Spinal cord (tissue), 9 donors: ENCODE measurements at regions not wholly inside any gene's neighbourhood (a gene's known extent, or its start where the extent isn't known, plus 50 kb on each side); places are given as distances from the start of the nearest gene placed in this dataset.

Experiments used
- DNase-seq, 6 donors: peaks; one replicate each; pipeline versions ENCODE4 v3.0.0 to v3.0.0-alpha.2; 2013 to 2015; ENCODE audit warnings: low spot score in 6 of 6, low read depth in 4 of 6
- H3K27ac ChIP-seq: one replicate; pipeline ENCODE4 v1.5.1; 2013; ENCODE audit warnings: low read depth, low read length, control low read depth
- H3K27me3 ChIP-seq: one replicate; pipeline ENCODE4 v1.6.1; 2013; ENCODE audit warnings: low read length; ENCODE audit not compliant: control insufficient read depth, insufficient read depth
- H3K36me3 ChIP-seq: one replicate; pipeline ENCODE4 v1.6.1; 2013; ENCODE audit warnings: low read length; ENCODE audit not compliant: control insufficient read depth, insufficient read depth
- H3K4me1 ChIP-seq: one replicate; pipeline ENCODE4 v1.6.1; 2013; ENCODE audit warnings: low read length; ENCODE audit not compliant: control insufficient read depth, insufficient read depth
- H3K4me3 ChIP-seq: one replicate; pipeline ENCODE4 v1.5.1; 2013; ENCODE audit warnings: low read depth, low read length, control low read depth
- H3K9me3 ChIP-seq: one replicate; pipeline ENCODE4 v1.6.1; 2013; ENCODE audit warnings: low read length; ENCODE audit not compliant: control insufficient read depth, insufficient read depth
- WGBS: methylation state at CpG from one replicate; pipeline ENCODE4 v1.1.5; 2013; ENCODE audit warnings: missing lambda C conversion rate; ENCODE audit not compliant: insufficient coverage; 5-methylcytosine and 5-hydroxymethylcytosine counted together
- donor health status: healthy.

DNA sequence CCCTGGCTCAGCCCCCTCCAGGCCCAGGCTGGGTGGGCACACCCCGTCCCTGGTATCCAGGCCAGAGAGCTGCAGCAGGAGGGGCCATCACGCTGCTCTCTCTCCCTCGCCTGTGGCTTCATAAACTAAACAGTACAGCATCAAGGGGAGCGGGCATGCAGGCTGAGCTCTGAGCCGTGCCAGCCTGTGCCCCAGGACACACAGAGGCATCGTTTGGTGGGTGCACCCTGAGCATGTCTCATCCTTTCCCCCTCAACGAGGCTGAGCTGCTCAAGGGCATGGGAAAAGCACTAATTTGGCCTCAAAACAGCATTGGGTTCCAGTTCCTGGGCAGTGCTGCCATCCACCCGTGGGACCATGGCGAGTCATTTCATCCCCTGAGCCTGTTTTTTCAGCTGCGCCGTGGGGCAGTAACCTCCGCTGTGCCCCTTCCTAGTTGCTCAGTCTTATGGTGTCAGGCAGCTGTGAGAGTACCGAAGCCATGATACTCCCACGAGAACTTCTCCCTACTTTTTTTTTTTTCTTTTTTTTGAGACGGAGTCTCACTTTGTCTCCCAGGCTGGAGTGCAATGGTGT is 79.6 kb downstream of the CPN2 start:
- 40% methylated on average over 12 of the region's 15 CpGs for WGBS
- DNase-seq: no peak
- Histone ChIP-seq H3K36me3 (no peaks in the 10 kb centered on the region), H3K27ac (peak overlapping the region; percentile 79), H3K4me3 (no peak overlapping the region), H3K4me1 (peaks cover 51% of the 10 kb centered on the region), H3K27me3 (no peaks in the 10 kb centered on the region), H3K9me3 (no peaks in the 10 kb centered on the region)

- H3K4me3 ChIP-seq: no peak overlapping the region
- H3K27me3 ChIP-seq: no peaks in the 10 kb centered on the region
- DNase-seq: no peak
- peaks cover 57% of the 10 kb centered on the region for H3K4me1 ChIP-seq
- H3K27ac ChIP-seq: peak overlapping the region; percentile 58
- no peaks in the 10 kb centered on the region for H3K36me3 ChIP-seq
- no peaks in the 10 kb centered on the region for H3K9me3 ChIP-seq
- 100% methylated on average over 6 of the region's 11 CpGs for WGBS
Measured at GRCh38 chr3:194272221-194272620, 78.9 kb downstream of the CPN2 start.

GRCh38 chr3:194272861-194273742 is 78.0 kb downstream of the CPN2 start:
- peaks cover 66% of the 10 kb centered on the region for H3K4me1 ChIP-seq
- H3K4me3 ChIP-seq: no peak overlapping the region
- H3K36me3 ChIP-seq: no peaks in the 10 kb centered on the region
- H3K27me3 ChIP-seq: no peaks in the 10 kb centered on the region
- DNase-seq: no peak
- no peaks in the 10 kb centered on the region for H3K9me3 ChIP-seq
- H3K27ac ChIP-seq: peak overlapping the region; percentile 58
- 81% methylated on average over 24 of the region's 32 CpGs for WGBS

- H3K9me3 ChIP-seq: no peaks in the 10 kb centered on the region
- no peak overlapping the region for H3K27ac ChIP-seq
- no peaks in the 10 kb centered on the region for H3K36me3 ChIP-seq
- no peak for DNase-seq
- H3K4me3 ChIP-seq: no peak overlapping the region
- WGBS: 89% methylated on average over 4 of the region's 7 CpGs
- H3K4me1 ChIP-seq: peaks cover 73% of the 10 kb centered on the region
- H3K27me3 ChIP-seq: no peaks in the 10 kb centered on the region
Measured at GRCh38 chr3:194273743-194274310, 77.3 kb downstream of the CPN2 start.

- Histone ChIP-seq H3K27ac (no peak overlapping the region), H3K27me3 (no peaks in the 10 kb centered on the region), H3K9me3 (no peaks in the 10 kb centered on the region), H3K4me3 (no peak overlapping the region), H3K4me1 (peaks cover 76% of the 10 kb centered on the region), H3K36me3 (no peaks in the 10 kb centered on the region)
- WGBS: 66% methylated on average over 2 of the region's 4 CpGs
- peak in 1 of 6 donors; percentile 50 for DNase-seq
Measured at GRCh38 chr3:194274424-194275085, 76.6 kb downstream of the CPN2 start.

GRCh38 chr3:194275291-194275690 is 75.8 kb downstream of the CPN2 start:
- no peak for DNase-seq
- H3K27ac ChIP-seq: no peak overlapping the region
- H3K4me1 ChIP-seq: peaks cover 69% of the 10 kb centered on the region

GRCh38 chr3:194275721-194276120 is 75.4 kb downstream of the CPN2 start:
- Histone ChIP-seq H3K27me3 (no peaks in the 10 kb centered on the region), H3K4me3 (no peak overlapping the region), H3K9me3 (no peaks in the 10 kb centered on the region), H3K4me1 (peaks cover 65% of the 10 kb centered on the region), H3K27ac (no peak overlapping the region), H3K36me3 (no peaks in the 10 kb centered on the region)
- WGBS: 56% methylated on average over 4 of the region's 8 CpGs
- no peak for DNase-seq

More at GRCh38 chr3:194275291-194275690, 75.8 kb downstream of the CPN2 start:
- Histone ChIP-seq H3K4me3 (no peak overlapping the region), H3K9me3 (no peaks in the 10 kb centered on the region), H3K36me3 (no peaks in the 10 kb centered on the region), H3K27me3 (no peaks in the 10 kb centered on the region)
- 62% methylated on average over 6 of the region's 8 CpGs for WGBS

- Histone ChIP-seq H3K27ac (peak overlapping the region; percentile 4), H3K9me3 (no peaks in the 10 kb centered on the region), H3K4me3 (no peak overlapping the region), H3K27me3 (no peaks in the 10 kb centered on the region), H3K4me1 (peaks cover 54% of the 10 kb centered on the region), H3K36me3 (no peaks in the 10 kb centered on the region)
- no peak for DNase-seq
- WGBS: 30% methylated on average over 4 of the region's 4 CpGs
Measured at GRCh38 chr3:194276768-194277103, 74.4 kb downstream of the CPN2 start.

- Histone ChIP-seq H3K27ac (peak overlapping the region; percentile 87), H3K4me1 (peaks cover 51% of the 10 kb centered on the region), H3K27me3 (peaks cover 3% of the 10 kb centered on the region), H3K4me3 (no peak overlapping the region), H3K36me3 (no peaks in the 10 kb centered on the region), H3K9me3 (no peaks in the 10 kb centered on the region)
- peak in 3 of 6 donors; percentile 36 to 84 (median 52) for DNase-seq
- WGBS: 36% methylated on average over 11 of the region's 16 CpGs
Measured at GRCh38 chr3:194277104-194277785, 73.9 kb downstream of the CPN2 start.
